Keratinocyte (primary cell): ENCODE measurements at regions not wholly inside any gene's neighbourhood (a gene's known extent, or its start where the extent isn't known, plus 50 kb on each side); places are given as distances from the start of the nearest gene placed in this dataset.

Experiments
- DNase-seq: peaks from one replicate; pipeline ENCODE4 v3.0.0-alpha.2; 2011; ENCODE audit warnings: low read depth, missing footprints, low spot score
- FAIRE-seq: peaks from 2 replicates; lab custom pipeline; 2011; peaks lifted over from hg19 to GRCh38; lab: Jason Lieb, UNC
- H2AFZ ChIP-seq: 2 replicates; pipeline ENCODE4 v1.6.0; 2012; ENCODE audit warnings: low read length, control low read depth, inconsistent platforms; ENCODE audit not compliant: control insufficient read depth
- H3K27ac ChIP-seq: 2 replicates; pipeline ENCODE4 v1.5.1; 2011; ENCODE audit warnings: low read length; ENCODE audit not compliant: control insufficient read depth, insufficient read depth
- H3K27me3 ChIP-seq: 3 replicates; pipeline ENCODE4 v1.6.0; 2011; ENCODE audit warnings: low read length; ENCODE audit not compliant: control insufficient read depth, insufficient read depth; ENCODE audit errors: extremely low read depth
- H3K36me3 ChIP-seq, 2 experiments: 2 replicates in 1 of 2; 3 replicates in 1 of 2; pipeline ENCODE4 v1.5.1; 2011; ENCODE audit warnings: low read length in 2 of 2, mild to moderate bottlenecking in 1 of 2; ENCODE audit not compliant: control insufficient read depth in 2 of 2, insufficient read depth in 2 of 2; ENCODE audit errors: extremely low read depth in 1 of 2
- H3K4me1 ChIP-seq: 3 replicates; pipeline ENCODE4 v1.5.1; 2011; ENCODE audit warnings: low read length; ENCODE audit not compliant: control insufficient read depth, insufficient read depth; ENCODE audit errors: extremely low read depth
- H3K4me2 ChIP-seq: 3 replicates; pipeline ENCODE4 v1.6.0; 2011; ENCODE audit warnings: low read depth, low read length; ENCODE audit not compliant: control insufficient read depth, insufficient read depth; ENCODE audit errors: extremely low read depth
- H3K4me3 ChIP-seq, 3 experiments: fragments of 200-600 bp in 1 of 3; sonication (generic) in 1 of 3; 2 replicates in 2 of 3; 3 replicates in 1 of 3; pipeline ENCODE4 v1.5.1; 2011 to 2016; ENCODE audit warnings: low read length in 3 of 3, mild to moderate bottlenecking in 3 of 3, control low read depth in 2 of 3, inconsistent platforms in 1 of 3, low read depth in 1 of 3, mixed read lengths in 1 of 3, mixed run types in 1 of 3, moderate library complexity in 1 of 3; ENCODE audit not compliant: control insufficient read depth in 2 of 3, insufficient read depth in 2 of 3; ENCODE audit errors: extremely low read depth in 1 of 3
- H3K79me2 ChIP-seq: 2 replicates; pipeline ENCODE4 v1.6.0; 2012; ENCODE audit warnings: low read length; ENCODE audit not compliant: control insufficient read depth, insufficient read depth
- H3K9ac ChIP-seq: 3 replicates; pipeline ENCODE4 v1.6.0; 2011; ENCODE audit warnings: low read length; ENCODE audit not compliant: control insufficient read depth, insufficient read depth; ENCODE audit errors: extremely low read depth
- H3K9me1 ChIP-seq: 3 replicates; pipeline ENCODE4 v1.6.0; 2011; ENCODE audit warnings: low read length; ENCODE audit not compliant: control insufficient read depth, insufficient read depth; ENCODE audit errors: extremely low read depth
- H3K9me3 ChIP-seq: 2 replicates; pipeline ENCODE4 v1.5.1; 2012; ENCODE audit warnings: low read depth, low read length; ENCODE audit not compliant: control insufficient read depth
- H4K20me1 ChIP-seq: 3 replicates; pipeline ENCODE4 v1.6.0; 2011; ENCODE audit warnings: low read length; ENCODE audit not compliant: control insufficient read depth, insufficient read depth; ENCODE audit errors: extremely low read depth
- EZH2 ChIP-seq: IDR thresholded peaks from one replicate; pipeline ENCODE4 v1.6.1; 2012; ENCODE audit warnings: inconsistent platforms, mild to moderate bottlenecking, low read length, moderate library complexity
- dilution Hi-C: fragments of 300-500 bp; cut with MboI; formaldehyde crosslinking; loops from one replicate; pipeline ENCODE4 v1.7.0; 2020; ENCODE audit warnings: low sequenced_read_pairs; ENCODE audit not compliant: extremely low pct_ligation_motif_present
- TF ChIP-seq, protein P1 (sequence below), 3 experiments: IDR thresholded peaks in 1 of 3; conservative IDR thresholded peaks in 1 of 3; optimal IDR thresholded peaks in 1 of 3; 2 replicates in 2 of 3; 3 replicates in 1 of 3; pipeline versions ENCODE3 to v1.5.1; 2011; ENCODE audit warnings: low read length in 3 of 3, mild to moderate bottlenecking in 3 of 3, moderate library complexity in 2 of 3, control low read depth in 1 of 3, inconsistent platforms in 1 of 3; ENCODE audit not compliant: insufficient read depth in 2 of 3; ENCODE audit errors: extremely low read depth in 1 of 3

DNA sequence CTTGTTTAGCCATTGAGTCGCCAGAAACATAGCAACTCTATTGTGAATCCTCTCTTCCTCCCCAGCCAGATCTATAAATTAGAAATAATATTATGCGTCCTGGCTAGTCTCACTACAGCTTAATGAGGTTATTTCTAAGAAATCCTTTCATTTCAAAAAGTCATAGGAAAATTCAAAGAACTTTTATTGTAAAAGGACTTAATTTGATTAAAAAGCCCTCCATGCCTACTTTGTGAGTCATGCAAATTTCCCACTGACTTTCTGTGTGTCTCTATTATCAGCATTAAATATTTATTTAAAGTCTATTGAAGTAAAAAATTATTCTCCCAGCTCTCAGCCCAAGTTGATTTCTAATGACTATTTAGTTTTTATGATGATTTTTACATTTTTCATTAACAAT, 160.7 kb downstream of the PHLDA1 start:
- Histone ChIP-seq H3K9me1 (no peaks in the 10 kb centered on the region), H3K36me3 (no peaks in the 10 kb centered on the region), H3K4me3 (no peak overlapping the region), H3K9me3 (no peaks in the 10 kb centered on the region), H4K20me1 (no peaks in the 10 kb centered on the region), H3K27me3 (no peaks in the 10 kb centered on the region), H3K27ac (no peak overlapping the region), H3K79me2 (no peaks in the 10 kb centered on the region), H2AFZ (no peak overlapping the region), H3K4me2 (no peak overlapping the region), H3K9ac (no peak overlapping the region), H3K4me1 (no peaks in the 10 kb centered on the region)
- dilution Hi-C loops = no loop called here
- DNase-seq (no peak), FAIRE-seq (no peak)
- TF ChIP-seq, protein P1, sequence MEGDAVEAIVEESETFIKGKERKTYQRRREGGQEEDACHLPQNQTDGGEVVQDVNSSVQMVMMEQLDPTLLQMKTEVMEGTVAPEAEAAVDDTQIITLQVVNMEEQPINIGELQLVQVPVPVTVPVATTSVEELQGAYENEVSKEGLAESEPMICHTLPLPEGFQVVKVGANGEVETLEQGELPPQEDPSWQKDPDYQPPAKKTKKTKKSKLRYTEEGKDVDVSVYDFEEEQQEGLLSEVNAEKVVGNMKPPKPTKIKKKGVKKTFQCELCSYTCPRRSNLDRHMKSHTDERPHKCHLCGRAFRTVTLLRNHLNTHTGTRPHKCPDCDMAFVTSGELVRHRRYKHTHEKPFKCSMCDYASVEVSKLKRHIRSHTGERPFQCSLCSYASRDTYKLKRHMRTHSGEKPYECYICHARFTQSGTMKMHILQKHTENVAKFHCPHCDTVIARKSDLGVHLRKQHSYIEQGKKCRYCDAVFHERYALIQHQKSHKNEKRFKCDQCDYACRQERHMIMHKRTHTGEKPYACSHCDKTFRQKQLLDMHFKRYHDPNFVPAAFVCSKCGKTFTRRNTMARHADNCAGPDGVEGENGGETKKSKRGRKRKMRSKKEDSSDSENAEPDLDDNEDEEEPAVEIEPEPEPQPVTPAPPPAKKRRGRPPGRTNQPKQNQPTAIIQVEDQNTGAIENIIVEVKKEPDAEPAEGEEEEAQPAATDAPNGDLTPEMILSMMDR (optimal IDR thresholded peaks at IDR 0.05 in 1 of 3, IDR thresholded peaks at IDR 0.05 in 1 of 3, conservative IDR thresholded peaks at IDR 0.05 in 1 of 3; ENCODE audit: extremely low read depth in 1 of 3, insufficient read depth in 2 of 3, low read length in 3 of 3) = no peak
- TF ChIP-seq EZH2 = no peak

- no peak for FAIRE-seq
- H3K9me1 ChIP-seq = no peaks in the 10 kb centered on the region
- no peak overlapping the region for H3K4me2 ChIP-seq
- H3K36me3 ChIP-seq = no peaks in the 10 kb centered on the region
- H2AFZ ChIP-seq = peak overlapping the region; percentile 62
- H3K9me3 ChIP-seq = no peaks in the 10 kb centered on the region
- no peak for DNase-seq
- H3K9ac ChIP-seq = no peak overlapping the region
- peaks cover 18% of the 10 kb centered on the region for H3K4me1 ChIP-seq
- H4K20me1 ChIP-seq = no peaks in the 10 kb centered on the region
- no peak for TF ChIP-seq EZH2
- TF ChIP-seq, protein P1 (optimal IDR thresholded peaks at IDR 0.05 in 1 of 3, IDR thresholded peaks at IDR 0.05 in 1 of 3, conservative IDR thresholded peaks at IDR 0.05 in 1 of 3; ENCODE audit: extremely low read depth in 1 of 3, insufficient read depth in 2 of 3, low read length in 3 of 3) = no peak
- H3K79me2 ChIP-seq = no peaks in the 10 kb centered on the region
- H3K27me3 ChIP-seq = no peaks in the 10 kb centered on the region
- no peak overlapping the region for H3K27ac ChIP-seq
- no peak overlapping the region for H3K4me3 ChIP-seq
- dilution Hi-C loops = no loop called here
Measured at GRCh38 chr12:75868501-75868900, 163.1 kb downstream of the PHLDA1 start.
